ENCODE measurements at regions not wholly inside any gene's neighbourhood (a gene's known extent, or its start where the extent isn't known, plus 50 kb on each side); places are given as distances from the start of the nearest gene placed in this dataset.

DNA sequence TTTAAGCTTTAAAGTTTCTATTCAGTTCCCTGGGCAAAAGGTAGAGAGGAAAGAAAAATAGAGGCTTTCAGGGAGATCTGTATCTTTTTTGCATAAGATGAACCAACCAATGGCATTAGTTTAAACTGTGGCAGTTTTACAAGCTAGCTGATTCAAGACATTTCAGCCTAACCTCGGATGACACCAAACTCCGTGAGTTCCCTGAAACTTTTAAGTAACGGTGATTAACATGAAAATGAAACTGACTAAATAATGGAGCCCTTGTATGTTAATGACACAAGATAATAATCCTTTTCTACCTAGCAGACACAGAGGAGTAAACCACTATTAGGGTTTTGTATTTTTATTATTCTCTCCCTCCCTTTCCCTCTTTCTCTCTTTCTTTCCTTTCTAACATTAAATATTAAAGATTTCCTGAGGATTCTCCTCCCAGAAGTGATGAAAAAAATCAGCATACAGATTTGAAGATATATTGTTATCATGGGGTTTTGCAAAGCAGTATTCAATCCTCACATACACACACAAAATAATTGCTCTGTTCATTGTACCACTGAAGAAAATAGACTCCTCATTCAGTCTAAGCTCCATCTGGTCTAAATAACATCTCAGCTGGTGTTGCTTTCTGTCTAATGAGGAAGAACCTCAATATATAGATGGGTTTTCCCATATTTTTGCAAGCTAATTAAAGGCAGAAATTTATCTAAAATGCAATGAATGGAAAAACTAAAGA is 483.8 kb downstream of the NOVA1 start:
- no peak for DNase-seq
- Histone ChIP-seq H3K9me3 (no peaks in the 10 kb centered on the region), H3K4me3 (no peak overlapping the region), H3K27me3 (no peaks in the 10 kb centered on the region), H3K27ac (no peak overlapping the region), H3K36me3 (no peaks in the 10 kb centered on the region), H3K4me1 (no peaks in the 10 kb centered on the region)
- intact Hi-C loops (cut with DNase I; ENCODE audit: low total_unique reads), result no loop called here
- TF ChIP-seq, protein P1, sequence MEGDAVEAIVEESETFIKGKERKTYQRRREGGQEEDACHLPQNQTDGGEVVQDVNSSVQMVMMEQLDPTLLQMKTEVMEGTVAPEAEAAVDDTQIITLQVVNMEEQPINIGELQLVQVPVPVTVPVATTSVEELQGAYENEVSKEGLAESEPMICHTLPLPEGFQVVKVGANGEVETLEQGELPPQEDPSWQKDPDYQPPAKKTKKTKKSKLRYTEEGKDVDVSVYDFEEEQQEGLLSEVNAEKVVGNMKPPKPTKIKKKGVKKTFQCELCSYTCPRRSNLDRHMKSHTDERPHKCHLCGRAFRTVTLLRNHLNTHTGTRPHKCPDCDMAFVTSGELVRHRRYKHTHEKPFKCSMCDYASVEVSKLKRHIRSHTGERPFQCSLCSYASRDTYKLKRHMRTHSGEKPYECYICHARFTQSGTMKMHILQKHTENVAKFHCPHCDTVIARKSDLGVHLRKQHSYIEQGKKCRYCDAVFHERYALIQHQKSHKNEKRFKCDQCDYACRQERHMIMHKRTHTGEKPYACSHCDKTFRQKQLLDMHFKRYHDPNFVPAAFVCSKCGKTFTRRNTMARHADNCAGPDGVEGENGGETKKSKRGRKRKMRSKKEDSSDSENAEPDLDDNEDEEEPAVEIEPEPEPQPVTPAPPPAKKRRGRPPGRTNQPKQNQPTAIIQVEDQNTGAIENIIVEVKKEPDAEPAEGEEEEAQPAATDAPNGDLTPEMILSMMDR (IDR thresholded peaks at IDR 0.05), result no peak

DNA sequence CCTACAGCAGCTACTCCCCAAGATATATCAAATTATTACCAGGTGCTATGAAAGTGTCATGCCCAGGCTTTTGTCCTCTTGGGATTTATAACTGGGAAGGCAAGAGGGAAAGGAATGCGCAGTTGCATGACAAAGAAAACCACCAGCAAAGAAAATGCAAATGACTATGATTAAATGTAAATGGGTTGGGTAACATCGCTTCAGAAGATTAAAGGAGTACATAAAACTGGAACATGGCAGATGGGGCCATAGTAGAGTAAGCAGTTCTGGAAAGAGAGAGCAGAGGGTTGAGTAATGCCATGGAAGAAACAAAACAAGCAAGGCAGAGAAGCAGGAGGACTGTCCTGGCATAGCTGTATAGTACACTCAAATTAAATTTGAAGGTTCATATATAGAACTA is 493.1 kb downstream of the NOVA1 start:
- H3K9me3 ChIP-seq, result no peaks in the 10 kb centered on the region
- no peak overlapping the region for H3K4me3 ChIP-seq
- H3K27me3 ChIP-seq, result no peaks in the 10 kb centered on the region
- TF ChIP-seq, protein P1 (IDR thresholded peaks at IDR 0.05), result no peak
- no peaks in the 10 kb centered on the region for H3K4me1 ChIP-seq
- no peak overlapping the region for H3K27ac ChIP-seq
- DNase-seq, result no peak
- H3K36me3 ChIP-seq, result no peaks in the 10 kb centered on the region
- intact Hi-C loops (cut with DNase I; ENCODE audit: low total_unique reads), result no loop called here

DNA sequence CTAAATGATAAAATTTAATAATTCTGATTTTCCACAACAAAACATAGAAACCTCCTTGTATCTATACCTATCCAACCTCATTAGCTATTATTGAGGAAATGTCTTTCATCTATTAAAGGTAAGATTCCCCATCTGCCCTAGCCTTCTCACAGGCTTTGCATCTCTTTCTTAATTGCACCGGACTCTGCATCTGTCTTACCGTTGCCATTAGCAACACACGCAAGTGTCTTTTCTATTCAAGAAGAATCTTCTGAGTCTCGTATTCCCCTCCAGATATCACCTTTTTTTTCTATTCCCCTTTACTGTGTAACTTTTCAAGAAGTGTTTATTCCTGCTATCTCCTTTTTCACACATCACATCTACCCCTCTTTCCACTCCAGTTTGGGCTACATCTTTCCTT is 500.0 kb downstream of the NOVA1 start:
- no peaks in the 10 kb centered on the region for H3K9me3 ChIP-seq
- DNase-seq, result no peak
- no peak overlapping the region for H3K4me3 ChIP-seq
- no peak overlapping the region for H3K27ac ChIP-seq
- TF ChIP-seq, protein P1 (IDR thresholded peaks at IDR 0.05), result no peak
- intact Hi-C loops (cut with DNase I; ENCODE audit: low total_unique reads), result no loop called here
- H3K36me3 ChIP-seq, result no peaks in the 10 kb centered on the region
- no peaks in the 10 kb centered on the region for H3K27me3 ChIP-seq
- H3K4me1 ChIP-seq, result no peaks in the 10 kb centered on the region

DNA sequence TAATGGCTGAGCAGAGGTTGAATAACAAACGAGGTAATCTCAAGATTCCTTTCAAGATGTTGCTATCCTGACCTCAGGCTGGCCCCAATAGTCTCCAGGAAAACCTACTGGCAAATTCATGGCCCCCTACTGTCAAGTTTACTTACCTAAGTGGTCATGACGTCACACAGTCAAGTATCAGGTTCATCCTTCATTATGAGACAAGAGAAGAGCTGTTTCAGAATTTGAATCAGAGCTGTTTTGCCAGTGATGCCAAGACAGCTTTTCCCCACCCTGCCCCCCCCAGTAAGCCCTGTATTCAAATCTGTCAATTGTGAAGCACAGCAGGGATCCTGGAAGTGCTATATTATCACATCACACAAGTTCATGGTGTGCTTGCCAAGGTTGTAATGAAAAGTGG is 509.6 kb downstream of the NOVA1 start:
- intact Hi-C loops (cut with DNase I; ENCODE audit: low total_unique reads), result no loop called here
- TF ChIP-seq, protein P1 (IDR thresholded peaks at IDR 0.05), result no peak
- Histone ChIP-seq H3K27me3 (no peaks in the 10 kb centered on the region), H3K4me3 (no peak overlapping the region), H3K4me1 (no peaks in the 10 kb centered on the region), H3K27ac (no peak overlapping the region), H3K36me3 (no peaks in the 10 kb centered on the region), H3K9me3 (no peaks in the 10 kb centered on the region)
- no peak for DNase-seq

DNA sequence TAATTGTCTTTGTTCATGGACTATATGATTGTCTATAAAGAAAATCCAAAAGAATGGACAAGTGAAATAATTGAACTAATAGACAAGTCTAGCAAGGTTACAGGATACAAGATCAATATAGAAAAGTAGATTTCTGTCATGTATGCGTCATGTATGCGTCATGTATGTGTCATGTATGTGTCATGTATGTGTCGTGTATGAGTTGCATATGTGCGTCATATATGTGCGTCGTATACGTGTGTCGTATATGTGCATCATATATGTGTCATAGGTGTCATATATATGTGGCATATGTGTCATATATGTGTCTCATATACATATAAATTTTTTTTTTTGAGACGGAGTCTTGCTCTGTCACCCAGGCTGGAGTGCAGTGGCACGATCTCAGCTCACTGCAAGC is 516.8 kb downstream of the NOVA1 start:
- intact Hi-C loops (cut with DNase I; ENCODE audit: low total_unique reads), result no loop called here
- no peaks in the 10 kb centered on the region for H3K27me3 ChIP-seq
- H3K36me3 ChIP-seq, result no peaks in the 10 kb centered on the region
- DNase-seq, result no peak
- no peaks in the 10 kb centered on the region for H3K9me3 ChIP-seq
- H3K4me3 ChIP-seq, result no peak overlapping the region
- TF ChIP-seq, protein P1 (IDR thresholded peaks at IDR 0.05), result no peak
- H3K27ac ChIP-seq, result no peak overlapping the region
- H3K4me1 ChIP-seq, result no peaks in the 10 kb centered on the region

DNA sequence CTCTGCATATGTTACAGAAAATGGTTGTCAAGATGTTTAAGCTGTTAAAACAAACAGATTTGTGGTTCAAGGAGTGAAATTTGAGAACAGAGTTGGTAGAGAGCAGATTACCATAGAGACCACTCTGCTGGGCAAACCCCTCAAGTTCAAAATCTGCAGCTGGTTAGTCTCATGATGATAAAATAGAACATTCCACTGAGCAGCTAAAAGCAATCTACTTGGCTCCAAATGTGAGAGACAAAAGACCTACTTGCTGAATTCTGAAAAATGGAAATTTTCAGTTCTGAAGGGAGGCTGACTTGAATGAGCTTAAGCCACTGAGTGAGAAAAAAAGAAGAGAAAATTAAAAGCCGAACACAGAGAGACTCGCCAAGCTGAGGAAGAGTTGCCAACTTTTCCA is 519.3 kb downstream of the NOVA1 start:
- Histone ChIP-seq H3K36me3 (no peaks in the 10 kb centered on the region), H3K27me3 (no peaks in the 10 kb centered on the region), H3K9me3 (no peaks in the 10 kb centered on the region), H3K4me3 (no peak overlapping the region), H3K27ac (no peak overlapping the region), H3K4me1 (no peaks in the 10 kb centered on the region)
- no peak for DNase-seq
- intact Hi-C loops (cut with DNase I; ENCODE audit: low total_unique reads), result no loop called here
- TF ChIP-seq, protein P1 (IDR thresholded peaks at IDR 0.05), result no peak

All from tibial artery (tissue), 4 donors.